SW480 (cell line): ENCODE measurements at regions not wholly inside any gene's neighbourhood (a gene's known extent, or its start where the extent isn't known, plus 50 kb on each side); places are given as distances from the start of the nearest gene placed in this dataset.

Experiments used
- DNase-seq: peaks from one replicate; pipeline ENCODE4 v3.0.0-alpha.2; 2016; ENCODE audit warnings: low spot score

DNA sequence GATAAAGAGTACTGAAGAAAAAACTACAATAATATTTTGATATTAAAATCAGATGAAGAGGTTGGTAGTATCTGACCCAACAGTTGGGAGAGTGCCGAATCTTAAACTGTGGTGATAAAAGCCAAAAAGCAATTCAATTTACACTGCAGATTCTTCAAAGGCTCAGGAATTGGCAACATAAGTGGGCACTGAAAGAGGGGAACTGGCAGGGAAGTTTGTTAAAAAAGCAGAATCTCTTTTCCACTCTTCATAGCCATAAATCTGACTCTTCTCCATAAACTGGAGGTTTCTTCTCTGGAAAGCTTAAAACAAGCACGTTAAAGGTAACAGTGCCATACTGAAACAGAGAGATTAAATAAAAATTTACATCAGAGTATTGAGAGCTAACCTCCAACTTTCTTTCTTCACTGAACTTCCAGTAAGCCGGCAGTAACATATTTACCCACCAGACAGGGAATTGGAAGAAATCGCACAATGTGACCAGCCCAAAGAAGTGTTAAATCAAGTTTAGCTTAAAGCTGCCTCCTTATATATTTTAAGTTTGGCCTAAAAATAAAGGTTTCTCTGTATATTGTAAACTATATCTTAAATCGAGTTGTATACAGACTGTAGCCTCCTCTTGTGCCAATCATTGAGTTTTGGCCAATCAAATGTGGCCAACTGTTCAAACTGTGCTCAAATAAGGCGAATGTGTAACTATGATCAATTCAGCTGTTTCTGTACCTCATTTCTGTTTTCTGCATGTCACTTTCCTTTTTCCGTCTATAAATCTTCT, 358.3 kb downstream of the NXPE2 start:
- no peak for DNase-seq

DNA sequence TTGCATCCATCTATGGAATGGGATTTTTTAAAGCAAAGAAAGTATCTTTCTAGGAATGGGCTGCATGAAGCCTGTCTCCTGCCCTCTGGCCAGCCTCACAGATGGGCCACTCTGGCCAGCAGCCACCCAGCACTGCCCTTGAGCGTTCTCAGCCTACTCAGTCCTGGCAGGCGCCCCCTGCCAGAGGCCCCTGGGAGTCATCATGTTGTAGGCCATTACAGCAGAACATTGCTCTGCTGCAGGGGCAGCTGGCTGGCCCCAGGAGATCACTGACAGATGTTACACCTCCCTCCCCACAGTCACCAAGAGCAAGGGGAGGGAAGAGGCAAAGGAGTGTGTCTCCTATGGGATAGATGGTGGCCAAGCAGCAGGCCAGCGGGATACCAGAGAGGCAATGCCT, 363.7 kb downstream of the NXPE2 start:
- DNase-seq: no peak

DNA sequence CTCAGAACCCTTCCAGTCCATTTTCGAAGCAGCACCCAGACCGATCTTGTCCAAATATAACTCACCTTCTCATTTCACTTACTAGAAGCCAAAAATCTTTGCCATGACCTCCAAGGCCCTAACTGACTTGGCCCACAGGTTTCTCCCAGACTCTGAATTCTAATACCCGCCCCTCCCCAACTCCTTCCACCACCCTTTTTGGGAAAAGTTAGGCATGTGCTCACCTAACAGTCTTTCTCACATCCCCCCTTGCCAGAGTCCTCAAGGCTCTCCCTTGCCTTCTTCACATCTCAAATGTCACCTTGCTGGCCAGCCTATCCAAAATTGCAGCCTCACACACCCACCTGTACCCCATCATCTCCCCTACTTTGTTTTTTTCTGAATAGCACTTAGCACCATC, 369.3 kb downstream of the NXPE2 start:
- DNase-seq: no peak

DNA sequence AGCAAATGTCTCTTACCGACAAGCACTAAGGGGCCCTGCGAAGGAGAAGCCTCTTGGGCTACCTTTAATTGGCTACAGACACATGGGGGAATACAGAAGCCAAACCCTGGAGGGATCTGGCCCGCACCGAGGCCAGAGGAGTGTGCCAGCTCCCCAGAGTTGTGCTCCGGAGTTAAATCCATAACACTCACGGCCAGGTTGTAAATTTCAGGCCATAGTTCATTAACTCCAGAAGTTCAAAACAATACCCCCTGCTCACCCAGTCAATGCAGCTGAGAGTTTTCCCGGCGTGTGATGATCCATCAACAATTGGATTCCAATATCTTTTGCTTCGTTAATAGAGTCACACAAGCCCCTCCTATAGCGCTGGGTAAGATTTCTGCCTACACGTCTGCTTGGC, 371.5 kb downstream of the NXPE2 start:
- DNase-seq: no peak

DNA sequence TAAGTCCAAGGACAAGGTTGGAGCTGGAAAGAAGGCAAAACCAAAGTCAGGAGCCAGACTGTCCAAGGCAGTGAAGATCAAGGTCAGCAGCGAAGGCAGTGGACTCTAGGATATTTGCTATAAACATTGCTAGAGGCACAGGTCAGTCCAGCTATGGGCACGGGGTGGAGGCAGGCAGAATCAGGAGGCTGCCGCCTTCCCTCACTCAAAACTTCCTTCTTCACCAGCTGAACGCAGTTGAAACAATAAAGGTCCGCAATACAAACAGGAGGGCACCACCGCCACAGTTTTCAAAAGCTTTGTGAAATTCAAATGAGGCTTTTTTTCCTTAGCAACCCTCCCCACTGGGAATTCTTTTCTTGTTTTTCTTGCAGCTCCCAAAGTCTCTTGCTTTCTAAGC, 372.4 kb downstream of the NXPE2 start:
- no peak for DNase-seq

DNA sequence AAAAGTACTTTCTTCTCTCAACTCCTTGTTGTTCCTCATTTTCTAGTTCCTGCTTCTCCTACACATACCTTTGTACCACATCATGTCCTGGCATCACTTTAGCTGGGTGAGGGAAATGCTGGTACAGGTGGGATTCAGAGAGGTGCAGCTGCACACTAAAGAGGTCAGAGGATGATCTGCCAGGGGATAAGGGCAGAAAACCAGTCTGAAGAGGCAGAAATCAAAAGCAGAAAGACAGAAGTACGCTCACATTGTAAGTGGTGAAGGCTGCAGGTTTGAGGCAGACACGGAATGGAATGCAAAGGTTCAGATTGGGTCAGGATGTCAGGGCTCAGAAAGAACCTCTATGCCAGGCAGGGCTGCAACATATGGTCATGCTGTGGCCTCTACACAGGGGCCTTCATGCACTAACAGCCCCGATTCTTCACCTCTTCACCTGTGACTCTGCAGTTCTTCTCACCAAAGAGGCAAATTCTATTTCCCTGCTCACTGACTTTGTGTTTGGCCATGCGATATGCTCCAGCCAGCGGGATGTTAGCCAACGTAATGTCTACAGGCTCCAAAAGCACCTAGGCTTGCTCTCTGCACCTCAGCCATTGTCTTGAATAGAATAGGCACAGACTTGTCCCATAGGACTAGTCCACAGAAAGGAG, 373.7 kb downstream of the NXPE2 start:
- no peak for DNase-seq

DNA sequence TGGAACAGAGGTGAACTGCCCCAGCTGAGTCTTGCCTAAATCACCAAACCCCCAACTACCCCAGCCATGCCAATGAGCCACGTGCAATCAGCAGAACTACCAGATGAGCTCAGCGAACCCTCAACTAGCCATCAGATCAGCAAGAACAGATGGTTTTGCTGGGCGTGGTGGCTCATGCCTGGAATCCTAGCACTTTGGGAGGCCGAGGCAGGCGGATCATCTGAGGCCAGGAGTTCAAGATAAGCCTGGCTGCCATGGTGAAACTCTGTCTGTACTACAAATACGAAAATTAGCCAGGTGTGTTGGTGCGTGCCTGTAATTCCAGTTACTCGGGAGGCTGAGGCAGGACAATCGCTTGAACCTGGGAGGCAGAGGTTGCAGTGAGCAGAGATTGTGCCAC, 374.3 kb downstream of the NXPE2 start:
- DNase-seq: no peak

DNA sequence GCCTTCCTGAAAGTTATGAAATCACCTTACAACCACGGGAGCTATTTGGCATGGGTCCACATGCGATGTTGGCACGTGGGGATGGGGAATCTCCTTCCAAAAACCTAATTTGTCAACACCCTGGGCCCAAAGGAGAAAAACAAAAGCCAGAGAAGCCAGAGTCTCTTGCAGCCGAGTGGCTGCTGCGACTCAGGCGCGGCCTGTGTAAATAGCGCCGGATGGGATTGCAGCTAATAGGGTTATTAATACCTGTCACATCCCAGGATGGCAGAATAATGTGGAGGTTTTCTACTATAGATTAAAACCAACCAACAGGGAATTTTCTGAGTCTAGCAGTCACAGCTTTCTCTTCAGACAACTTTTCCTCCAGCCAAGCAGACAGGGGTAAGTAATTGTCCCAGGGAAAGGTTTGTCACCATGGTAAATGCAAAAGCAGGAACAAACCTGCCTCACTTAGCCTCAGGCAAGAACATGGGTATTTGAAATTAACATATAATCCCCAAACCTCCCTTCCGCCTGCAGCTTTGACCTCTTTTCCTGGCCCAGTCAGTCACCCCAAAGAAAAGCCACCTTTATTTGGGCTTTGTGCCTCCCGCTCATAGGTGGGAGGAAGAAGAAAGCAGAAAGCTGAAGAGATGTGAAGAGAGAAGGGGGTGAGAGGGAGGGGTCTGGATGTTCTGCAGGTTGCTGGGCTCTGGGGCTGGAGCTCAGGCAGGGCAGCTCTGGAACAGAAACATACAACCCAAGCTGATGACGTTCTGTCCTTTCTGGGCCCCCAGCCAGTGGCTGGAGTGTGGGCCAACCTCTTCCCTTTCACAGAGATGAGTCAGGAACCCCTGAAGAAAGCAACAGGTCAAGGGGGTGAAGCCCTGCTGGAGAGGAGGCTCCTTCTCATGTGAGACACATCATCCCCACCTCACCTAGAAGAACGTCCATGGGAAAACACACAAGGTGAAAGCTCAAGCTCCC, 376.5 kb downstream of the NXPE2 start:
- no peak for DNase-seq

DNA sequence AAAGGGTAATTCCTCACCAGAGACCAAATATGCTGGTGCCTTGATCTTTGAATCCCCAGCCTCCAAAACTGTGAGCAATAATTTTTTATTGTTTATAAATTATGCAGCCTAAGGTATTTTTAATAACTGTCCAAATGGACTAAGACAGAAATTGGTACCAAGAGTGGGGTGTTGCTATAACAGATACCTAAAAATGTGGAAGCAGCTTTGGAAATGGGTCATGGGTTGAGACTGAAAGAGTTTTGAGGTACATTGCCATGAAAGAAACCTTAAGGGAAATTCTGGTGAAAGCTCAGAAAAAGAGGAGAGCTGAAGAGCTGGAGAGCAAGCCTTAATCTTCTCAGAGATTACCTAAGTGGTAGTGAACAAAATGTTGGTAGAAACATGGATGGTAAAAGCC, 378.2 kb downstream of the NXPE2 start:
- DNase-seq: no peak

DNA sequence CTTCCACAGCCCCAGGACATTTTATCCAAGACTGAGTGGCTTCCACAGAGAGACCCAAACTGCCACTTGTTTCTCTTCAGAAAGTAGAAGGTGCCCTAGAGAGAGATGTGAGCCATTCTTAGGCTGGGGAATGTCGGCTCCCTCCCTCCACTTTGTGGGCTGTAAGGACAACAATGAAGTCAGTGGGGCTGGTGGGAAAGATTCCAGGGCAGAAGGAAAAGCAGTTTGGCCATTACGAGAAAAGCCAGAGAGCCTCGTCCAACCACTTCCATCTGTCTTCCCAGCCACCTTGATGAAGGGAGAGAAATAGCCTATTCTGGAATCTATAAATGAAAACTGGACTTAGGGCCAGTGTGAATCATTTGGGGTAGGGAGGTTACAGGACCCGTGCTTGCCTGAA, 382.5 kb downstream of the NXPE2 start:
- DNase-seq: no peak

DNA sequence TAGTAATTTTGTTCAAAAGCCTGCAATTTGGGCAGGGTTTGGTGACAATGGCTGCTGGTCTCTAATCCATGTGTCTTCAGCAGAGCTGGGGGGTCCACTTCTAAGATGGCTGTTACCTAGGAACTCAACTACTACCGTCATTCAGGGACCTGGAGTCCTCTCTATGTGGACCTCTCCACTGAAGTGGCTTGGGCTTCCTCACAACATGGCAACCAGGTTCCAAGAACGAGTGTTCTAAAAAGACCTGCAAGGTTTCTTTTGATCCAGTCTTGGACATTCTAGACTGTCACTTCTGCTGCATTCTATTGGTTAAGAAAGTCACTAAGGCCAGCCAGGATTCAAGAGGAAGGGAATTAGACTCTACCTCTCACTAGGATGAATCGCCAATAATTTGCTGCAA, 387.0 kb downstream of the NXPE2 start:
- DNase-seq: no peak

DNA sequence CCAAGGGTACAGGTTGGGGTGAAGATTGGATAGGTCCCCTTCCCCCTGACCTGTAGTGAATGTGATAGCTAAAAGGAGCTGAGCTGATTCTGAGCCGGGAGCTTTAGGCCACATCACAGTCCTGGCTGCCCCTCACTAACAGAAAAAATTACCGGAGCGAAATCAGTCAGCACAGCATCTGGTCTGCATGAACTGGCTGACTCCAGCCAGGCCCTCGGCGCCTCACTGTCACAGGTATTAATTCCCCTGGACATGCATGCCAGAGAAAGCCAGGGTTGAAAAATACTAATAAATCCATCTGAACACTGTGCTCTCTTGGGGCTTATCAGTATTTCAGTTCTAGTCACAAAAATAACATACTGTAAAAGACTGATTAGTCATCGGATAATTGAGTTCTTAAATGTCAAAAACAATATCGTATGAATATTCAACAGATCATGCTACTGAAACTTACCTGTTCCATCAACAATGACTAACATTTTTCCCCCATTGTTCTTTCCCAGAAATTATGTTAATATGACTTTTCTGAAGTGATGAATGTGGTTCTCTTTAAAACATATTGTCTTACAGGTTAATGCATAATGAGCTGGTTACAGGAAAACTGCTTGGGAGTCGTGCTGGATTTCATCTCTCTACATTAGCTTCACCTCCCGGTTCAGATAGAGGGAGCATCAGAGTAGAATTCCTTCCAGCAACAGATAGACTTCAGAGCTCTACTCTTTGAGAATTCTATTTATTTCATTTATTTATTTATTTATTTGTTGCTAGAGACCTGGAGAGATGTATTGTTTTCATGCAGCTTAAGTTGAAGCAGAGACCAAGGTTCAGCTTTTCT, 387.7 kb downstream of the NXPE2 start:
- DNase-seq: no peak

DNA sequence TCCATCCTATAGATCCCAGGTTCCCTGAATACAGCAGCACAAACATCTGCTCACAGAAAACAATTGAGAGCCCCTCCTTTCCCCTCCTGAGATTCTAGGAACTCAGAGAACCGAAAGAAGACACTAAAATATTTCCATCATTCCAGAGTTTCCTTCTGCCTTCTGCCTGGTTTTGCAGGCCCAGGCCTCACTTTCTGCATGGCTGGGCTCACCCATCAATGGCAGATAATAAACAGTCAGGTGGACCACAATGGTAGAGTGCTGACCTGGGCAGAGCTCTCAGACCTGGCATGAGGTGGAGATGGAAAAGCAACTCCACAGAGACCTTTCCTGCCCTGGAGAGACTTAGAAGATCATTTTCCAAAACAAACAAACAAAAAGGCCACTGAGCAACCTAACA, 389.1 kb downstream of the NXPE2 start:
- no peak for DNase-seq

DNA sequence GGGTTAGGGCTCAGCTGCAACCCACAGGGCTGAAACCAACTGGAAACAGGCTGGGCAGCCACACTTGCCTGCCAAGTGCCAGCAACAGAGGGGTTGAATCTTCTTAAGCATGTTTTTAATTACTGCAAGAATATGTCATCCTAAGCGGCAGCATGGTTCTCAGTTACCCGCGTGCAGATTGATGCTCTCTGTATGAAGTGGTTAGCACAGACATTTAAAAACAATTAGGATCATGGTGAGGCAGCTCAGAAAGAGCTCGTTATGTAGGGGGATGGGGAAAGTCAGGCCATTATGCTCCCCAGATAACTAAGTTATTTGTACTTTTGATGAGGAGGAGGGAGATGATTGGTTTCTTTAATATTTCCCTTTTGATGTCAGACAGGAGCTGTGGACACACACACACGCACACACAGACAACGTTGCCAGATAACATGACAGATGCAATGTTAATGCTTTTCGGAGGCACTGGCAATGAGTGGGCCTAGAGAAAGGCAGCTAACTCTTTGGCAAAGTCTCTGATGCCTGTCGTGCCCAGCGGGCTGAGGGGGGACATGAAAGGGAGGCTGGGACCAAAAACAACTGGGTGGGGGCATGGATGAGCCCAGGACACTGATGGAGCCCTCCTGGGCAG, 389.7 kb downstream of the NXPE2 start:
- no peak for DNase-seq

DNA sequence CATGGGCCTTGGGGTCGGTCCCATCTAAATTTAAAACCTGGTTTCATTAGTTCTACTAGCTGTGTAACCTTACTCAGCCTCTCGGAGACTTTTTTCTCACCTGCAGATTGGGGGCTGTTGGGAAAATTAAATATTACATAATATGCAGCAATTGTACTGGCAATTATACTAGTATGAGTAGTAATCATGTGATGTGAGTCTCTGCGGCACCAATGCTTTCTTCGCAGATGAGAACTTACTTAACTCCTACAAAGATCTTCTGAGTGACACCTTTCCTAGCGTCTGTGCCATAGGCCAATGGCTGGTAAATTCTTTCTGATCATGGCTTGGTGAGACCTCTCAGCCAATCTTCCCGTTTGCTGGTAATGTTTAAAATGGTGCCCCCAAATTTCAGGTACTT, 391.3 kb downstream of the NXPE2 start:
- DNase-seq: no peak

DNA sequence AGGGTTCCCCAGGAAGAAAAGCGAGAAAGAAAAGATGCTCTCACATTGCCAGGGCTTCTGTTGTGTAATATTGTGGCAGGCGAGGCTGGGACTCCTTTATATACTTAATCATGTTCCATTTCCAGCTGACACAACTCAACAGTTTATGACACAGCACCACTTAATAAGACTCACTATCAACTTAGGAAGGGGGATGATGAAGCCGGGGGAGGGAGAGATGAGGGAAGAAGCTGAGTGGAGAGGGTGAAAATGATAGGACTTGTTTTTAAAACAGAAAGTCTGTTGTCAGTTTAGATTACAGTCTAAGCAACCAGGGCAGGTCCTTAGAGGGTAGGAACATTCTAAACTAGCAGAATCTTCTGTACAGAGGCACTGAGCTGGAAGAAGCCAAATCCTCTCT, 397.0 kb downstream of the NXPE2 start:
- no peak for DNase-seq

DNA sequence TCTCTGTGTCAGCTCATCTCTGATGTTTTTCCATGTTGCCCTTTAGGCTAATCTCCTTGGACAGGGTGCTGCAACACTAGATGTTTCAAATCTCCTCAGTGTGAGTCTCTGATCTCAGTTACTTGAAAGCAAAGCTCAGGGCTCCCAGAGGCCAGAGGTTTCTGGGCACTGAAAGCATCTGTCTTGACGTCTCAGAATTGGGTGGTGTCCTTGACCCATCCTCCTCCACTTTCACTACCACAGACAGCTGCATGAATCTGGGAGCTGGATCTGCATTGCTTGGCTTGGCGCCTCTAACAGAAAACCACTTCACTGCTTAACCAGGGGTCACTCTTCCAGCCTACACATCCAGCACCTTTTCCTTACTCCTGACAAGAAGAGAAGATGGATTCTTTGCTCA, 399.4 kb downstream of the NXPE2 start:
- no peak for DNase-seq

DNA sequence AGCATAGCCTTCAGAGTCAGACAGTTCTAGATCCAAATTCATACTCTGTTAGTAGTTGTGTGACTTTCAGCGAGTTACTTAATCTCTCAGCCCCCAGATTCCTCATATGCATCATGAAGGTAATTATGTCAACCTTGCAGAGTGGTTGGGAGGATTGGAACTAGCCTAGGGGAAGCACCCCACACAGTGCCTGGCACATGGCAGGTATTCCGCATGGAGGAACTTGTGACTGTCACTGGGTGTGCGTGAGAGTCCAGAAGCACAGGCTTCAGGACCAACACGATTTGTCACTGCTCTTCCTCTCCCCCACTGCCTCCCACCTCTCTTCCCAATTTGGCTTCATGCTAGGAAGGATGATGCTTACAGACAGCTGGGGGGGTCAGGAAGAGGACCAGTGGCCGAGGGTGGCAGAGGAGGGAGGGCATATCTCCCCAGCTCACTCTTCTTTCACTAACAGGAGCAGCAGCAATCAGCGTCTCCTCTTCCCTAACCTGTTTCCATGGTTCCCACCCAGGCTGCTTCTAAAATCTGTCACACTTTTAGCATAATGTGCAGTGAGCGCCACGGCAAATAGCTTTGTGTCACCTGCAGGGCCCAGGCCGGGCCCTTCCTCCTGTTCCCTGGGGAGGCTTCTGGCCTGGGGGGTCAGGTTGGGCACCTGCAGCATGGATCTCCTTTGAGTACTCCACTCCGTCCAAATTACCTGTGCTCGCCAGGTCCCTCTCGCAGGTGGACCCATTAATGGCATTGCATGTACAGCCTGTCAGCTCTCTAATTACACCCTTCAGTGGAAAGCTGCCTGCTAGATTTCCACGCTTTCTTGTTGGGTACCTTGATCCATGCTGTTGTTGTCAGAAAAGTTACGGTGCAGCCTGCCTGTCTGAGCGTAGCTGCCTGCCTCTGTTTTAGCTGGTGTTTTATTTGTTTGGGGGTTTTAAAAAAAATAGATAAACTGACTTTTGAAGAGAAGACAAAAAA, 400.4 kb downstream of the NXPE2 start:
- DNase-seq: no peak

DNA sequence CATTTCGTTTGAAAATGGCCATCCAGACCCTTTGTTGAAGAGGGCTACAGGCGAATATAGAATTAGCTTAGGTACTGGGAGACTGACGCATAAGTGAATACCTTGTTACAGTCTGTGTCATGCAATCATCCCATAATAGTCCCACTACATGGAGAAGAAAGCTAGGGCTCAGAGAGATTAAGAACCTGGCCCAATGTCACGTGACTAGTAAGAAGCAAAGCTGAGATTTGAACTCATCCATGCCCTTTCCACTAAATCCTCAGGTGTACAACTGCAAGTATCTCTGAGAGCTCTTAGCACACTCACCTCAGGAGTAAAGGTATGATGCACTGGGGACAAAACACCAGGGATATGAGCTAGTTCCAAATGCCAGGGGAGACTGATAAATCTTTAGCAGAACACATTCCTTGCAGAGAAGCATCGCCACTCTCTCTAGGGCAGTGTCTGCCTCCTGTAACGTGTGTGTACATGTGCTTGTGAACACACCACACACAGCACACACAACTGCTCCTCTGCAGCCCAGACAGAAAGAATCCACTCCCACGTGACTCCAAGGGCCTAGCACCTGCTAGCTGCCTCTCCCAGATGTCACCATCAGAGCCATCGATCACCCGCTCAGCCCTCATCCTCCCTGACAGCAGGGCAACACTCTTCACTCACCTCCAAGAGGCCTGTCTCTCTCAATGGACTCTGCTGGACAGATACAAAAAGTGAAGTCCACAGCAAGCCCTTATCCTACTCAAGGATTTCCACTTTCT, 402.8 kb downstream of the NXPE2 start:
- DNase-seq: no peak
